ENCODE measurements at regions not wholly inside any gene's neighbourhood (a gene's known extent, or its start where the extent isn't known, plus 50 kb on each side); places are given as distances from the start of the nearest gene placed in this dataset.
"Not testable (repeated sequence)": the region's sequence is repeated elsewhere in the genome, so short reads cannot be mapped to it uniquely, and the experiment has no call there.

- TF ChIP-seq JUND (IDR thresholded peaks at IDR 0.05; ENCODE audit: low read depth): peak; percentile 32; the same call in 1 of the 2 replicates
- in situ Hi-C loops (cut with HindIII; ENCODE audit: low pct_unique_long_range_greater_than_20kb, low sequenced_read_pairs): no loop called here
- peak in 1 of 2 experiments; percentile 32 for DNase-seq (ENCODE audit: low read depth in 1 of 2, low spot score in 1 of 2)
Observed at GRCh38 chr13:49859560-49859959, 67.1 kb upstream of the KPNA3 start.

- peak in 1 of 2 experiments; percentile 73 for DNase-seq (ENCODE audit: low read depth in 1 of 2, low spot score in 1 of 2)
- TF ChIP-seq JUND (IDR thresholded peaks at IDR 0.05; ENCODE audit: low read depth): peak; percentile 89
- in situ Hi-C loops (cut with HindIII; ENCODE audit: low pct_unique_long_range_greater_than_20kb, low sequenced_read_pairs): no loop called here
Observed at GRCh38 chr13:49858178-49858856, 65.8 kb upstream of the KPNA3 start.

DNA sequence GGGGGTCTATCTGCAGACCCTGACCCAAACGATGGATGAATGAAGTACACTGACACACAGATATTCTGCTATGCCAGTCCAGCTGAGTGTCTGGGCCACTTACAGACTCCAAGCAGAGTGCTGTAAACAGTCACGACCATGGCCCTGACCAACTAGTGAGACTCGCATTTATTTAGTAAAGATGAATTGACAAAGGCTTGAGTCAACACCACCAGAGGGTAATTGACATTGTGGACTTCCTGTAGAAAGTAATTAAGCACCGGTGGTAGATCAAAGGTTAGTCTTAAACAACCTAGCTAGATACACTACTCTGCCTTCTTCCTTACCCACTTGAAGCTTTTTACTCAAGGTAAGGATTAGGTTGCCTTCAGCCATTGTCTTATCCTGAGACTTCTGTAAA is 63.4 kb upstream of the KPNA3 start:
- no peak for DNase-seq (ENCODE audit: low read depth in 1 of 2, low spot score in 1 of 2)
- in situ Hi-C loops (cut with HindIII; ENCODE audit: low pct_unique_long_range_greater_than_20kb, low sequenced_read_pairs): no loop called here
- no peak for TF ChIP-seq JUND (IDR thresholded peaks at IDR 0.05; ENCODE audit: low read depth)

DNA sequence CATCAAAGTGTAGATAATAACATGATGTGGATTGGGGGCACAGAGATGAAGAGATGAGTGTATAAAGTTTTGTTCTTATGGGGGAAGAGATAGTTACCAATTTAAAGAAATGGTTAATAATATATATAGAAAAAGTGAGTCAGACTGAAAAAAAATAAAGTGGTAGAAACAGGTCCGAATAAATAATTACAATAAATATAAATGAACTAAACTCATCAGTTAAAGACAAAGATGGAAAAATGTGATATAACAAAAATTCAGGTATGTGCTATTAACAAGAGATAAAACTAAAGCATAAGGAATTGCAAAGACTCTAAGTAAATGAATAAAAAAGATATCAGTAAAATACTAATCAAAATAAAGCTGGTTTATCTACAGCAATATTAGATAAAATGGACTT is 61.1 kb upstream of the KPNA3 start:
- no peak for TF ChIP-seq JUND (IDR thresholded peaks at IDR 0.05; ENCODE audit: low read depth)
- in situ Hi-C loops (cut with HindIII; ENCODE audit: low pct_unique_long_range_greater_than_20kb, low sequenced_read_pairs): no loop called here
- no peak for DNase-seq (ENCODE audit: low read depth in 1 of 2, low spot score in 1 of 2)

- DNase-seq (ENCODE audit: low read depth in 1 of 2, low spot score in 1 of 2); in situ Hi-C loops (cut with HindIII; ENCODE audit: low pct_unique_long_range_greater_than_20kb, low sequenced_read_pairs): not testable (repeated sequence)
Observed at GRCh38 chr13:49852460-49852859, 60.0 kb upstream of the KPNA3 start.

- no peak for TF ChIP-seq JUND (IDR thresholded peaks at IDR 0.05; ENCODE audit: low read depth)
- in situ Hi-C loops (cut with HindIII; ENCODE audit: low pct_unique_long_range_greater_than_20kb, low sequenced_read_pairs): no loop called here
- DNase-seq (ENCODE audit: low read depth in 1 of 2, low spot score in 1 of 2): no peak
Observed at GRCh38 chr13:49844181-49844580, 51.7 kb upstream of the KPNA3 start.
